22Rv1 (cell line): ENCODE measurements at regions not wholly inside any gene's neighbourhood (a gene's known extent, or its start where the extent isn't known, plus 50 kb on each side); places are given as distances from the start of the nearest gene placed in this dataset.

ENCODE experiments used
- CTCF ChIP-seq: fragments of 450-650 bp; IDR thresholded peaks from 2 replicates; pipeline ENCODE4 v1.5.1; 2017; ENCODE audit warnings: mild to moderate bottlenecking
- ZFX ChIP-seq: fragments of 450-650 bp; IDR thresholded peaks from 2 replicates; pipeline ENCODE4 v1.6.1; 2017; ENCODE audit warnings: antibody characterized with exemption, borderline replicate concordance

GRCh38 chr11:7874056-7874455 lies 57.0 kb downstream of the OR10A6 start:
- TF ChIP-seq CTCF (no peak), ZFX (no peak)
